PC-9 (cell line): ENCODE measurements at regions not wholly inside any gene's neighbourhood (a gene's known extent, or its start where the extent isn't known, plus 50 kb on each side); places are given as distances from the start of the nearest gene placed in this dataset.

Source experiments
- CTCF ChIP-seq: fragments of 200-600 bp; sonication (generic); conservative IDR thresholded peaks from 2 replicates; pipeline ENCODE4 v1.6.1; 2017; ENCODE audit warnings: mixed run types, antibody characterized with exemption, mild to moderate bottlenecking, moderate library complexity
- EZH2 ChIP-seq: fragments of 200-600 bp; sonication (generic); IDR thresholded peaks from 2 replicates; pipeline ENCODE4 v1.8.0; 2017; ENCODE audit warnings: antibody characterized with exemption, low read depth

GRCh38 chr6:872570-873125 is 179.7 kb upstream of the EXOC2 start:
- TF ChIP-seq EZH2 (no peak), CTCF (no peak)
